NCI-H128 (cell line): ENCODE measurements at regions not wholly inside any gene's neighbourhood (a gene's known extent, or its start where the extent isn't known, plus 50 kb on each side); places are given as distances from the start of the nearest gene placed in this dataset.

Source experiments
- DNase-seq: peaks from one replicate; lab custom pipeline; 2025; ENCODE audit not compliant: unreplicated experiment; lab: John Stamatoyannopoulos, UW

- no peak for DNase-seq
These were observed 53.3 kb downstream of the BLID start for GRCh38 chr11:122062763-122063162.

GRCh38 chr11:122059565-122059964 is 56.5 kb downstream of the BLID start:
- no peak for DNase-seq

- no peak for DNase-seq
These were observed 65.9 kb downstream of the BLID start for GRCh38 chr11:122050021-122050690.

- DNase-seq = no peak
These were observed 67.6 kb downstream of the BLID start for GRCh38 chr11:122048401-122048800.

GRCh38 chr11:122046846-122047245 is 69.2 kb downstream of the BLID start:
- no peak for DNase-seq

GRCh38 chr11:122046438-122046837 is 69.6 kb downstream of the BLID start:
- no peak for DNase-seq

GRCh38 chr11:122045181-122045586 is 70.8 kb downstream of the BLID start:
- DNase-seq = no peak

- no peak for DNase-seq
These were observed 71.9 kb downstream of the BLID start for GRCh38 chr11:122044086-122044485.

GRCh38 chr11:122042981-122043380 is 73.0 kb downstream of the BLID start:
- no peak for DNase-seq

- DNase-seq = no peak
These were observed 75.6 kb downstream of the BLID start for GRCh38 chr11:122040464-122040863.

- DNase-seq = no peak
These were observed 77.5 kb downstream of the BLID start for GRCh38 chr11:122038543-122038942.

- DNase-seq = no peak
These were observed 78.1 kb downstream of the BLID start for GRCh38 chr11:122037911-122038310.

GRCh38 chr11:122036493-122036892 is 79.5 kb downstream of the BLID start:
- no peak for DNase-seq

GRCh38 chr11:122036018-122036417 is 80.0 kb downstream of the BLID start:
- DNase-seq = no peak

- DNase-seq = no peak
These were observed 82.4 kb downstream of the BLID start for GRCh38 chr11:122033631-122034030.

GRCh38 chr11:122033193-122033592 is 82.8 kb downstream of the BLID start:
- no peak for DNase-seq

GRCh38 chr11:122032317-122032716 is 83.7 kb downstream of the BLID start:
- DNase-seq = no peak

- DNase-seq = no peak
These were observed 84.2 kb downstream of the BLID start for GRCh38 chr11:122031813-122032212.

- DNase-seq = no peak
These were observed 85.7 kb downstream of the BLID start for GRCh38 chr11:122030286-122030685.

GRCh38 chr11:122028545-122028944 is 87.5 kb downstream of the BLID start:
- DNase-seq = no peak

- no peak for DNase-seq
These were observed 88.0 kb downstream of the BLID start for GRCh38 chr11:122028036-122028435.

GRCh38 chr11:122025757-122026156 is 90.3 kb downstream of the BLID start:
- no peak for DNase-seq

- no peak for DNase-seq
These were observed 91.7 kb downstream of the BLID start for GRCh38 chr11:122024278-122024677.
